H9 (cell line): ENCODE measurements at regions not wholly inside any gene's neighbourhood (a gene's known extent, or its start where the extent isn't known, plus 50 kb on each side); places are given as distances from the start of the nearest gene placed in this dataset.

Source experiments
- DNase-seq: peaks from one replicate; pipeline ENCODE4 v3.0.0-alpha.2; 2017
- H2AFZ ChIP-seq: one replicate; pipeline ENCODE4 v1.6.1; 2013; ENCODE audit warnings: mild to moderate bottlenecking, low read length, control low read depth, moderate library complexity
- H2AK5ac ChIP-seq: 2 replicates; pipeline ENCODE4 v1.6.1; 2013; ENCODE audit warnings: low read length, control low read depth, mixed read lengths; ENCODE audit not compliant: insufficient read length
- H2BK120ac ChIP-seq: one replicate; pipeline ENCODE4 v1.6.1; 2013; ENCODE audit warnings: low read depth, mild to moderate bottlenecking, low read length, control low read depth, inconsistent platforms; ENCODE audit not compliant: poor library complexity, severe bottlenecking
- H2BK12ac ChIP-seq: 2 replicates; pipeline ENCODE4 v1.6.1; 2013; ENCODE audit warnings: low read length, control low read depth, mixed read lengths, low read depth; ENCODE audit not compliant: insufficient read length
- H2BK15ac ChIP-seq: 2 replicates; pipeline ENCODE4 v1.6.1; 2013; ENCODE audit warnings: low read depth, low read length, control low read depth
- H2BK20ac ChIP-seq: one replicate; pipeline ENCODE4 v1.6.1; 2013; ENCODE audit warnings: low read depth, mild to moderate bottlenecking, low read length, control low read depth, inconsistent platforms; ENCODE audit not compliant: poor library complexity, severe bottlenecking
- H2BK5ac ChIP-seq: 2 replicates; pipeline ENCODE4 v1.6.1; 2013; ENCODE audit warnings: low read length, control low read depth, mixed read lengths; ENCODE audit not compliant: insufficient read length
- H3K14ac ChIP-seq: 2 replicates; pipeline ENCODE4 v1.6.1; 2013; ENCODE audit warnings: low read length, control low read depth; ENCODE audit not compliant: insufficient read depth
- H3K18ac ChIP-seq: 2 replicates; pipeline ENCODE4 v1.6.1; 2013; ENCODE audit warnings: low read depth, mild to moderate bottlenecking, mixed read lengths, low read length, control low read depth; ENCODE audit not compliant: insufficient read length
- H3K23ac ChIP-seq: 2 replicates; pipeline ENCODE4 v1.6.1; 2013; ENCODE audit warnings: low read length, control low read depth, mixed read lengths, low read depth; ENCODE audit not compliant: insufficient read length
- H3K23me2 ChIP-seq: 2 replicates; pipeline ENCODE4 v1.6.1; 2013; ENCODE audit warnings: low read depth, mild to moderate bottlenecking, mixed read lengths, low read length, control low read depth; ENCODE audit not compliant: insufficient read length, poor library complexity, severe bottlenecking
- H3K27ac ChIP-seq: 2 replicates; pipeline ENCODE4 v1.5.1; 2013; ENCODE audit warnings: low read length, control low read depth, mixed read lengths, low read depth; ENCODE audit not compliant: insufficient read length
- H3K27me3 ChIP-seq: 2 replicates; pipeline ENCODE4 v1.6.1; 2013; ENCODE audit warnings: low read length, control low read depth, inconsistent platforms; ENCODE audit not compliant: insufficient read depth
- H3K4ac ChIP-seq: 2 replicates; pipeline ENCODE4 v1.6.1; 2013; ENCODE audit warnings: low read depth, mild to moderate bottlenecking, control low read depth, inconsistent platforms, low read length, moderate library complexity
- H3K4me1 ChIP-seq: 2 replicates; pipeline ENCODE4 v1.6.1; 2013; ENCODE audit warnings: low read length, control low read depth, inconsistent platforms; ENCODE audit not compliant: insufficient read depth
- H3K4me2 ChIP-seq: 2 replicates; pipeline ENCODE4 v1.6.1; 2013; ENCODE audit warnings: low read length, control low read depth, mixed read lengths; ENCODE audit not compliant: insufficient read length, insufficient read depth
- H3K56ac ChIP-seq: 2 replicates; pipeline ENCODE4 v1.6.1; 2013; ENCODE audit warnings: low read depth, mild to moderate bottlenecking, mixed read lengths, low read length, control low read depth; ENCODE audit not compliant: insufficient read length
- H3K79me1 ChIP-seq: 2 replicates; pipeline ENCODE4 v1.6.1; 2013; ENCODE audit warnings: low read depth, mild to moderate bottlenecking, moderate library complexity, low read length, control low read depth, inconsistent platforms; ENCODE audit not compliant: insufficient read depth, poor library complexity, severe bottlenecking
- H3K79me2 ChIP-seq: 2 replicates; pipeline ENCODE4 v1.6.1; 2013; ENCODE audit warnings: low read length, control low read depth, inconsistent platforms; ENCODE audit not compliant: insufficient read depth
- H3K9ac ChIP-seq: 2 replicates; pipeline ENCODE4 v1.6.1; 2013; ENCODE audit warnings: low read length, control low read depth, mixed read lengths; ENCODE audit not compliant: insufficient read length; ENCODE audit errors: extremely low read depth
- H3K9me3 ChIP-seq: one replicate; pipeline ENCODE4 v1.6.1; 2013; ENCODE audit warnings: low read depth, low read length, inconsistent platforms; ENCODE audit not compliant: control insufficient read depth
- H3T11ph ChIP-seq: one replicate; pipeline ENCODE4 v1.6.1; 2013; ENCODE audit warnings: mild to moderate bottlenecking, low read length, control low read depth, inconsistent platforms
- H4K20me1 ChIP-seq: one replicate; pipeline ENCODE4 v1.6.1; 2013; ENCODE audit not compliant: control insufficient read depth, insufficient read length, insufficient read depth
- H4K5ac ChIP-seq: 2 replicates; pipeline ENCODE4 v1.6.1; 2013; ENCODE audit warnings: low read depth, mild to moderate bottlenecking, mixed read lengths, low read length, control low read depth; ENCODE audit not compliant: insufficient read length
- H4K8ac ChIP-seq: replicated peaks from 2 replicates; pipeline ENCODE4 v1.6.1; 2013; ENCODE audit warnings: low read length, control low read depth, mixed read lengths, low read depth; ENCODE audit not compliant: insufficient read length
- H4K91ac ChIP-seq: 2 replicates; pipeline ENCODE4 v1.6.1; 2013; ENCODE audit warnings: low read depth, mild to moderate bottlenecking, moderate library complexity, mixed read lengths, low read length, control low read depth; ENCODE audit not compliant: insufficient read length
- H3K27ac Mint-ChIP-seq, 3 experiments: 2 replicates in 2 of 3; 3 replicates in 1 of 3; pipeline ENCODE4 v1.8.0; 2020 to 2021; ENCODE audit warnings: mixed read lengths in 3 of 3, mild to moderate bottlenecking in 1 of 3, moderate library complexity in 1 of 3
- H3K27me3 Mint-ChIP-seq: 2 replicates; pipeline ENCODE4 v1.8.0; 2021; ENCODE audit warnings: low read depth, mild to moderate bottlenecking, moderate library complexity, mixed read lengths
- H3K36me3 Mint-ChIP-seq, 3 experiments: 2 replicates in 2 of 3; 3 replicates in 1 of 3; pipeline ENCODE4 v1.8.0; 2020 to 2021; ENCODE audit warnings: low read depth in 3 of 3, mixed read lengths in 3 of 3; ENCODE audit not compliant: insufficient read depth in 1 of 3
- H3K4me1 Mint-ChIP-seq, 2 experiments: 2 replicates each; pipeline ENCODE4 v1.8.0; 2020; ENCODE audit warnings: mixed read lengths in 2 of 2
- H3K4me3 Mint-ChIP-seq, 2 experiments: 2 replicates in 1 of 2; 3 replicates in 1 of 2; pipeline ENCODE4 v1.8.0; 2020 to 2021; ENCODE audit warnings: mild to moderate bottlenecking in 2 of 2, mixed read lengths in 2 of 2, moderate library complexity in 1 of 2
- H3K9me3 Mint-ChIP-seq, 2 experiments: 2 replicates in 1 of 2; 3 replicates in 1 of 2; pipeline ENCODE4 v1.8.0; 2020; ENCODE audit warnings: mild to moderate bottlenecking in 2 of 2, mixed read lengths in 2 of 2, moderate library complexity in 1 of 2
- WGBS: extraction: QIAGEN DNeasy Blood & Tissue Kit; methylation state at CpG from one replicate; pipeline ENCODE4 v1.1.7; 2013; ENCODE audit warnings: missing lambda C conversion rate, low lambda C conversion rate, mixed read lengths; ENCODE audit not compliant: insufficient read length; ENCODE audit errors: extremely low coverage; 5-methylcytosine and 5-hydroxymethylcytosine counted together
- TF ChIP-seq, protein P1 (sequence below): fragments of 200-600 bp; sonication (generic); conservative IDR thresholded peaks from 3 replicates; pipeline ENCODE4 v1.8.0; 2021; ENCODE audit warnings: antibody characterized with exemption, mild to moderate bottlenecking

DNA sequence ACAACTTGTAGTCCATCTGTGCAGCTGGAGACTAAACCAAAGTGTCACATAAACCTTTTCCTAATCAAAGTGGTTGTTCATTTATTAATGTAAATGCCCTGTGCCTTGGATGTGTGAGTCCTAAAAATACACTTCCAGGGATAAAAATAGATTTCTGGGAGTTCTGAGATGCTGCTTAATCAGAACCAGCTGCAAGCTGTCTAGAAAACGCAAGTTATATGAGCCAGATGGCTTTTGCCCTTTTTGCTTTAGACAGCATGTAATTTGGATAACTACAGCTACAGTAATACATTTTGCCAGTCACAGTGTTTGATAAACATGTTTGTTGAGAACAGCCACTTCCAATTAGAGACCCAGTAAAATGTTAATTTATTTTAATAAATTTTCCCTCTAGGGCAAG, 185.1 kb upstream of the PRPS1L1 start:
- H3K4me1 Mint-ChIP-seq, result no peaks in the 10 kb centered on the region

More for the DNA sequence above, 185.1 kb upstream of the PRPS1L1 start:
- H3K9ac ChIP-seq, result no peak overlapping the region
- H3K79me2 ChIP-seq, result no peaks in the 10 kb centered on the region
- H2BK15ac ChIP-seq, result no peak overlapping the region
- no peak overlapping the region for H2BK120ac ChIP-seq
- no peak overlapping the region for H3K4me2 ChIP-seq
- H3K56ac ChIP-seq, result no peak overlapping the region
- WGBS, result no CpG with 5 or more reads among the region's 1 CpG
- no peak overlapping the region for H2AK5ac ChIP-seq
- H3K18ac ChIP-seq, result no peak overlapping the region
- H3K27ac Mint-ChIP-seq, result no peak overlapping the region
- H4K5ac ChIP-seq, result no peak overlapping the region
- no peak overlapping the region for H2BK20ac ChIP-seq
- H4K8ac ChIP-seq, result no peak overlapping the region
- no peaks in the 10 kb centered on the region for H3K36me3 Mint-ChIP-seq
- H3K4me1 ChIP-seq, result no peaks in the 10 kb centered on the region
- TF ChIP-seq, protein P1, sequence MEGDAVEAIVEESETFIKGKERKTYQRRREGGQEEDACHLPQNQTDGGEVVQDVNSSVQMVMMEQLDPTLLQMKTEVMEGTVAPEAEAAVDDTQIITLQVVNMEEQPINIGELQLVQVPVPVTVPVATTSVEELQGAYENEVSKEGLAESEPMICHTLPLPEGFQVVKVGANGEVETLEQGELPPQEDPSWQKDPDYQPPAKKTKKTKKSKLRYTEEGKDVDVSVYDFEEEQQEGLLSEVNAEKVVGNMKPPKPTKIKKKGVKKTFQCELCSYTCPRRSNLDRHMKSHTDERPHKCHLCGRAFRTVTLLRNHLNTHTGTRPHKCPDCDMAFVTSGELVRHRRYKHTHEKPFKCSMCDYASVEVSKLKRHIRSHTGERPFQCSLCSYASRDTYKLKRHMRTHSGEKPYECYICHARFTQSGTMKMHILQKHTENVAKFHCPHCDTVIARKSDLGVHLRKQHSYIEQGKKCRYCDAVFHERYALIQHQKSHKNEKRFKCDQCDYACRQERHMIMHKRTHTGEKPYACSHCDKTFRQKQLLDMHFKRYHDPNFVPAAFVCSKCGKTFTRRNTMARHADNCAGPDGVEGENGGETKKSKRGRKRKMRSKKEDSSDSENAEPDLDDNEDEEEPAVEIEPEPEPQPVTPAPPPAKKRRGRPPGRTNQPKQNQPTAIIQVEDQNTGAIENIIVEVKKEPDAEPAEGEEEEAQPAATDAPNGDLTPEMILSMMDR, result no peak
- H3K27ac ChIP-seq, result no peak overlapping the region
- H3K9me3 Mint-ChIP-seq, result no peaks in the 10 kb centered on the region
- no peaks in the 10 kb centered on the region for H3K27me3 ChIP-seq
- no peak overlapping the region for H2AFZ ChIP-seq
- no peaks in the 10 kb centered on the region for H3K9me3 ChIP-seq
- H3K14ac ChIP-seq, result no peak overlapping the region
- H4K20me1 ChIP-seq, result no peaks in the 10 kb centered on the region
- no peak overlapping the region for H2BK5ac ChIP-seq
- no peaks in the 10 kb centered on the region; the same call in 1 of the 2 replicates for H3K27me3 Mint-ChIP-seq
- H2BK12ac ChIP-seq, result no peak overlapping the region
- no peak overlapping the region for H4K91ac ChIP-seq
- H3K23ac ChIP-seq, result no peak overlapping the region
- no peaks in the 10 kb centered on the region for H3K79me1 ChIP-seq
- DNase-seq, result no peak
- H3T11ph ChIP-seq, result no peak overlapping the region
- H3K4ac ChIP-seq, result no peak overlapping the region
- H3K23me2 ChIP-seq, result no peaks in the 10 kb centered on the region
- no peak overlapping the region for H3K4me3 Mint-ChIP-seq
